ENCODE measurements at regions not wholly inside any gene's neighbourhood (a gene's known extent, or its start where the extent isn't known, plus 50 kb on each side); places are given as distances from the start of the nearest gene placed in this dataset.

DNA sequence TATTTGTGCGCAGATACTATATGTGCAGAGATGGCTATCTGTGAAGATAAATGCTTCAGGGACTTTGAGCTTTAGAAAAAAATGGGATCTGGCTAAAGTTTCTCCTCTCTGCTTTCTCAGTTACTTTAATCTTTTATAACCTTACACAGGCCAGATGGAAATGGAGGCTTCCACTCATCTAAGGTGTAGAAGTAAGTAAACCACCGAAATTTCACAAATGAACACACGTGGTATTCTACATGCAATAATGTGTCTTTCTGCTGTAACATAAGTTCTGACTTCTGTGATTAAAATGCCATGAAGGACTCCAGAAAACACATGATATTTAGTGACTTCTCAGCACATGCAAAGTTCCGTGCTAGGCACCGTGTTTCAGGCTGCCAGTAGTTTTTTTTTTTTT, 99.1 kb upstream of the FOXN3 start:
- TF ChIP-seq TAF1 (IDR thresholded peaks at IDR 0.05; ENCODE audit: borderline replicate concordance, insufficient read depth, low read length) = no peak
- no peak for TF ChIP-seq POLR2AphosphoS5 (IDR thresholded peaks at IDR 0.05; ENCODE audit: low read depth, low read length)
- TF ChIP-seq, protein P1, sequence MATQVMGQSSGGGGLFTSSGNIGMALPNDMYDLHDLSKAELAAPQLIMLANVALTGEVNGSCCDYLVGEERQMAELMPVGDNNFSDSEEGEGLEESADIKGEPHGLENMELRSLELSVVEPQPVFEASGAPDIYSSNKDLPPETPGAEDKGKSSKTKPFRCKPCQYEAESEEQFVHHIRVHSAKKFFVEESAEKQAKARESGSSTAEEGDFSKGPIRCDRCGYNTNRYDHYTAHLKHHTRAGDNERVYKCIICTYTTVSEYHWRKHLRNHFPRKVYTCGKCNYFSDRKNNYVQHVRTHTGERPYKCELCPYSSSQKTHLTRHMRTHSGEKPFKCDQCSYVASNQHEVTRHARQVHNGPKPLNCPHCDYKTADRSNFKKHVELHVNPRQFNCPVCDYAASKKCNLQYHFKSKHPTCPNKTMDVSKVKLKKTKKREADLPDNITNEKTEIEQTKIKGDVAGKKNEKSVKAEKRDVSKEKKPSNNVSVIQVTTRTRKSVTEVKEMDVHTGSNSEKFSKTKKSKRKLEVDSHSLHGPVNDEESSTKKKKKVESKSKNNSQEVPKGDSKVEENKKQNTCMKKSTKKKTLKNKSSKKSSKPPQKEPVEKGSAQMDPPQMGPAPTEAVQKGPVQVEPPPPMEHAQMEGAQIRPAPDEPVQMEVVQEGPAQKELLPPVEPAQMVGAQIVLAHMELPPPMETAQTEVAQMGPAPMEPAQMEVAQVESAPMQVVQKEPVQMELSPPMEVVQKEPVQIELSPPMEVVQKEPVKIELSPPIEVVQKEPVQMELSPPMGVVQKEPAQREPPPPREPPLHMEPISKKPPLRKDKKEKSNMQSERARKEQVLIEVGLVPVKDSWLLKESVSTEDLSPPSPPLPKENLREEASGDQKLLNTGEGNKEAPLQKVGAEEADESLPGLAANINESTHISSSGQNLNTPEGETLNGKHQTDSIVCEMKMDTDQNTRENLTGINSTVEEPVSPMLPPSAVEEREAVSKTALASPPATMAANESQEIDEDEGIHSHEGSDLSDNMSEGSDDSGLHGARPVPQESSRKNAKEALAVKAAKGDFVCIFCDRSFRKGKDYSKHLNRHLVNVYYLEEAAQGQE (IDR thresholded peaks at IDR 0.05; ENCODE audit: insufficient read depth in 1 of 2, low read depth in 2 of 2, low read length in 2 of 2) = no peak
